Heart left ventricle (tissue), 16 donors: ENCODE measurements at regions not wholly inside any gene's neighbourhood (a gene's known extent, or its start where the extent isn't known, plus 50 kb on each side); places are given as distances from the start of the nearest gene placed in this dataset.

Source experiments
- ATAC-seq, 4 donors: fragments of 200-7000 bp; cut with Tn5 transposase; one replicate each; pipeline ENCODE4 v1.9.1; 2020 to 2022; ENCODE audit warnings: moderate library complexity in 4 of 4, mild to moderate bottlenecking in 3 of 4, moderate number of reproducible peaks in 1 of 4
- DNase-seq, 5 donors: peaks; one replicate each; pipeline ENCODE4 v3.0.0-alpha.2; 2020
- H3K27ac ChIP-seq, 12 donors: fragments of 200-600 bp; sonication (generic) in 4 of 12; one replicate each; pipeline versions ENCODE4 v1.5.0 to v1.8.0; 2016 to 2022; ENCODE audit warnings: mild to moderate bottlenecking in 2 of 12
- H3K27me3 ChIP-seq, 9 donors: fragments of 200-600 bp; sonication (generic) in 2 of 9; one replicate each; pipeline versions ENCODE4 v1.5.1 to v1.8.0; 2016 to 2022; ENCODE audit warnings: mild to moderate bottlenecking in 3 of 9
- H3K36me3 ChIP-seq, 9 donors: fragments of 200-600 bp; sonication (generic) in 2 of 9; one replicate each; pipeline versions ENCODE4 v1.5.0 to v1.8.0; 2018 to 2022; ENCODE audit warnings: mild to moderate bottlenecking in 2 of 9
- H3K4me1 ChIP-seq, 12 donors: fragments of 200-600 bp; sonication (generic) in 4 of 12; one replicate each; pipeline versions ENCODE4 v1.5.0 to v1.8.0; 2016 to 2022; ENCODE audit warnings: mild to moderate bottlenecking in 3 of 12
- H3K4me3 ChIP-seq, 12 donors: fragments of 200-600 bp; sonication (generic) in 4 of 12; one replicate each; pipeline versions ENCODE4 v1.5.0 to v1.8.0; 2017 to 2022; ENCODE audit warnings: mild to moderate bottlenecking in 9 of 12, moderate library complexity in 4 of 12
- H3K9me3 ChIP-seq, 12 donors: fragments of 200-600 bp; sonication (generic) in 4 of 12; one replicate each; pipeline versions ENCODE4 v1.5.0 to v1.8.0; 2016 to 2022; ENCODE audit warnings: mild to moderate bottlenecking in 1 of 12
- CTCF ChIP-seq, 12 donors: fragments of 200-600 bp; sonication (generic) in 4 of 12; IDR thresholded peaks; one replicate each; pipeline versions ENCODE4 v1.5.0 to v1.8.0; 2018 to 2022; ENCODE audit warnings: antibody characterized with exemption in 12 of 12, mild to moderate bottlenecking in 5 of 12
- POLR2A ChIP-seq, 2 donors: fragments of 450-650 bp; IDR thresholded peaks; one replicate each; pipeline ENCODE4 v1.6.1; 2017; ENCODE audit warnings: antibody characterized with exemption in 2 of 2, mild to moderate bottlenecking in 2 of 2, moderate library complexity in 2 of 2
- WGBS, 4 donors: extraction: QIAGEN DNeasy Blood & Tissue Kit in 2 of 4; methylation state at CpG; one replicate each; pipeline versions ENCODE4 v1.1.5 to v1.1.7; 2013 to 2018; 5-methylcytosine and 5-hydroxymethylcytosine counted together
- intact Hi-C, 10 donors: fragments of 100-400 bp; cut with DNase I; formaldehyde crosslinking; loops; one replicate each; pipeline versions ENCODE4 v1.11.1 to v1.14.2; 2022
- donor health status: ischemic (EF 13 %, LVEDD 7.1; RV severe dilation, severe dysfunction).
- donor health status: healthy with polysubstance abuse.
- donor health status: DM: no; HTN: yes; CAD: no.
- donor health status: DM: no; HTN: no; CAD: no.
- donor health status: ischemic (EF 25% LVEDD 6.9; RV normal size, moderate dysfunction).
- donor health status: ischemic (EF 25% LVEDD 5.7; RV mildly dilated, moderate dysfunction).
- donor health status: healthy.
- donor health status: DM: yes; HTN: yes; CAD: no.
- donor health status: ischemic (EF 35%, LVEDD 5.7; RV mildly dilated, moderate dysfunction).
- donor health status: nonischemic (EF 11% LVEDD 7.7; RV severe dilation, severe dysfunction).
- donor health status: DM: yes; HTN: yes; CAD: no.
- donor health status: PGD.
- donor health status: ischemic (EF 29% LVEDD 5.4; RV normal size, mild dysfunction).
- donor health status: nonischemic (EF 23%, LVEDD 6.1; RV moderate dilation, normal function).

GRCh38 chr14:104238424-104239184, 100.2 kb downstream of the KIF26A start:
- H3K27me3 ChIP-seq, result no peaks in the 10 kb centered on the region
- TF ChIP-seq POLR2A (IDR thresholded peaks at IDR 0.05) (no peak), CTCF (IDR thresholded peaks at IDR 0.05) (no peak)
- H3K9me3 ChIP-seq, result peaks cover 0 to 36% (median 13%) of the 10 kb centered on the region in 12 donors
- DNase-seq (no peak), ATAC-seq (no peak)
- no peak overlapping the region for H3K4me3 ChIP-seq
- no peaks in the 10 kb centered on the region for H3K4me1 ChIP-seq
- intact Hi-C loops, result no loop called here
- H3K27ac ChIP-seq, result no peak overlapping the region
- H3K36me3 ChIP-seq, result no peaks in the 10 kb centered on the region
- WGBS, 4 donors, result 83 to 91% (median 90%) methylated on average over 15 to 21 of the region's 21 CpGs

DNA sequence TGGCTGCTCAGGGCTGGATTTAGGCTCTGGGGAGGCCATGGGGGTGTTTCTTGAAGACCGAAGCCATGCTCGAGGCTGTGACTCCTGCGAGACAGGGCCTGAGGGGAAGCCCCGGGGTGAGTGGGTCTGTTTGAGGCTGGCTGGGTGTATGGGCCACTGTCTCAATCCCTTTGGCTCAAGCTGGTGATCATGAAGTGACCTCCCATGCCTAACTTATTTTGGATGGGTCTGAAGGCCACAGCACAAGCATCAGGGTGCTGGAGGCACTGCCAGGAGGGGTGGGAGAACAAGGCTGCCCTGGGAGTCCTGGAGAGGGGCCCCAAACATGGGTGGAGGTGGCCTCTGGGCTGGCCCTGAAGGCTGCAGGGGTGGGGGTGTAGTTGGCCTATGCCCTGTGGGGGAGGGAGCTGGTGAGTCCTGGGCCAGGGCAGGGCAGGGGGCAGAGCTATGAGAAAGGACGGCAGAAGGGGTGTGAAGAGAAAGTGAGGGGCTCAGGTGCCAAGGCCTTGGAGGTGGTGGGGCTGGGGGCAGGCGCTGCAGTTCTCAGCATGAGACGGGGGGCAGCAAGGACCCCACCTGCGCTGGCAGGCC, 100.9 kb downstream of the KIF26A start:
- TF ChIP-seq CTCF (IDR thresholded peaks at IDR 0.05) (no peak), POLR2A (IDR thresholded peaks at IDR 0.05) (no peak)
- H3K36me3 ChIP-seq, result no peaks in the 10 kb centered on the region
- intact Hi-C loops, result no loop called here
- no peak overlapping the region for H3K4me3 ChIP-seq
- H3K4me1 ChIP-seq, result no peaks in the 10 kb centered on the region
- no peak for ATAC-seq
- peaks cover 0 to 29% (median 8%) of the 10 kb centered on the region in 12 donors for H3K9me3 ChIP-seq
- 81 to 93% (median 84%) methylated on average over 7 to 8 of the region's 8 CpGs for WGBS, 4 donors
- no peak for DNase-seq
- H3K27ac ChIP-seq, result no peak overlapping the region
- no peaks in the 10 kb centered on the region for H3K27me3 ChIP-seq

- DNase-seq (peak in 1 of 5 donors; percentile 8), ATAC-seq (peak in 1 of 4 donors; percentile 23)
- H3K4me3 ChIP-seq, result no peak overlapping the region
- 69 to 80% (median 80%) methylated on average over 15 to 17 of the region's 17 CpGs for WGBS, 4 donors
- H3K4me1 ChIP-seq, result no peaks in the 10 kb centered on the region
- H3K9me3 ChIP-seq, result peaks cover 0 to 23% (median 6%) of the 10 kb centered on the region in 12 donors
- H3K27me3 ChIP-seq, result no peaks in the 10 kb centered on the region
- no peak for TF ChIP-seq POLR2A (IDR thresholded peaks at IDR 0.05)
- no peak for TF ChIP-seq CTCF (IDR thresholded peaks at IDR 0.05)
- intact Hi-C loops, result no loop called here
- no peaks in the 10 kb centered on the region for H3K36me3 ChIP-seq
- no peak overlapping the region for H3K27ac ChIP-seq
Measured at GRCh38 chr14:104239861-104240301, 101.5 kb downstream of the KIF26A start.

GRCh38 chr14:104240434-104241157, 102.2 kb downstream of the KIF26A start:
- Histone ChIP-seq H3K36me3 (no peaks in the 10 kb centered on the region), H3K27ac (no peak overlapping the region), H3K9me3 (peaks cover 0 to 30% (median 11%) of the 10 kb centered on the region in 12 donors), H3K4me1 (no peaks in the 10 kb centered on the region), H3K27me3 (no peaks in the 10 kb centered on the region), H3K4me3 (no peak overlapping the region)
- WGBS, 4 donors, result 64 to 86% (median 77%) methylated on average over 12 of the region's 12 CpGs
- ATAC-seq, result no peak
- intact Hi-C loops, result no loop called here
- no peak for DNase-seq
- TF ChIP-seq POLR2A (IDR thresholded peaks at IDR 0.05) (no peak), CTCF (IDR thresholded peaks at IDR 0.05) (no peak)
